Suprapubic skin (tissue), 4 donors: ENCODE measurements at regions not wholly inside any gene's neighbourhood (a gene's known extent, or its start where the extent isn't known, plus 50 kb on each side); places are given as distances from the start of the nearest gene placed in this dataset.

Source experiments
- EP300 ChIP-seq: sonication (generic); formaldehyde crosslinking; IDR thresholded peaks from one replicate; pipeline ENCODE4 v1.6.1; 2017; ENCODE audit warnings: antibody characterized with exemption
- POLR2A ChIP-seq, 2 donors: fragments of 450-650 bp; IDR thresholded peaks; one replicate each; pipeline ENCODE4 v1.6.1; 2017; ENCODE audit warnings: antibody characterized with exemption in 2 of 2, mild to moderate bottlenecking in 2 of 2, moderate library complexity in 2 of 2
- POLR2AphosphoS5 ChIP-seq, 3 donors: sonication (generic); formaldehyde crosslinking; IDR thresholded peaks; one replicate each; pipeline ENCODE4 v1.6.1; 2017; ENCODE audit warnings: antibody characterized with exemption in 3 of 3
- TF ChIP-seq, protein P1 (sequence below), 2 donors: fragments of 200-600 bp in 1 of 2; fragments of 450-650 bp in 1 of 2; sonication (generic) in 1 of 2; IDR thresholded peaks; one replicate each; pipeline ENCODE4 v1.5.1; 2016 to 2019; ENCODE audit warnings: antibody characterized with exemption in 2 of 2, mild to moderate bottlenecking in 1 of 2, moderate library complexity in 1 of 2

DNA sequence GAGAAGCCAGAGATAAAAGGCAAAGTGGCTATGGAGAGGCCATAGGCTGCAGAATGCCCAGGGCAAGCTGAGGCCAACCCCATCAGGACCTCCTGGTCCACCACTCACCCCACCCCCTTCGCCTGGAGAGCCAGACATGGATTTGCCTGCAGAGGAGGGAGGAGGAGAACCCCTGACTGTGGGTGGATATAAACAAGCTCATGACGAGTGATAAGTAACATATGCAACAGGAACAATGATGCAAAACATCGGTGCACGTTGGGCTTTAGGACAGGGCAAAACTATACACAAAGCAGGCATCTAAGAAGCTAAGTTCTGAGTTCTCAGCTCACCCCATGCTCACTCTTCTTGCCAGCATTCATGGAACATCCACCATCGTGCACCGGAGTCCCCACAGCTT, 150.3 kb downstream of the ETS2 start:
- TF ChIP-seq EP300 (no peak), POLR2A (IDR thresholded peaks at IDR 0.05) (no peak), POLR2AphosphoS5 (IDR thresholded peaks at IDR 0.05) (no peak)
- TF ChIP-seq, protein P1, sequence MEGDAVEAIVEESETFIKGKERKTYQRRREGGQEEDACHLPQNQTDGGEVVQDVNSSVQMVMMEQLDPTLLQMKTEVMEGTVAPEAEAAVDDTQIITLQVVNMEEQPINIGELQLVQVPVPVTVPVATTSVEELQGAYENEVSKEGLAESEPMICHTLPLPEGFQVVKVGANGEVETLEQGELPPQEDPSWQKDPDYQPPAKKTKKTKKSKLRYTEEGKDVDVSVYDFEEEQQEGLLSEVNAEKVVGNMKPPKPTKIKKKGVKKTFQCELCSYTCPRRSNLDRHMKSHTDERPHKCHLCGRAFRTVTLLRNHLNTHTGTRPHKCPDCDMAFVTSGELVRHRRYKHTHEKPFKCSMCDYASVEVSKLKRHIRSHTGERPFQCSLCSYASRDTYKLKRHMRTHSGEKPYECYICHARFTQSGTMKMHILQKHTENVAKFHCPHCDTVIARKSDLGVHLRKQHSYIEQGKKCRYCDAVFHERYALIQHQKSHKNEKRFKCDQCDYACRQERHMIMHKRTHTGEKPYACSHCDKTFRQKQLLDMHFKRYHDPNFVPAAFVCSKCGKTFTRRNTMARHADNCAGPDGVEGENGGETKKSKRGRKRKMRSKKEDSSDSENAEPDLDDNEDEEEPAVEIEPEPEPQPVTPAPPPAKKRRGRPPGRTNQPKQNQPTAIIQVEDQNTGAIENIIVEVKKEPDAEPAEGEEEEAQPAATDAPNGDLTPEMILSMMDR (IDR thresholded peaks at IDR 0.05), result no peak
